ENCODE measurements at regions not wholly inside any gene's neighbourhood (a gene's known extent, or its start where the extent isn't known, plus 50 kb on each side); places are given as distances from the start of the nearest gene placed in this dataset.
A peak's percentile ranks its signal among the peaks of the same experiment; 100 is the strongest.

- no peaks in the 10 kb centered on the region for H3K36me3 ChIP-seq (ENCODE audit: control insufficient read depth, insufficient read depth, low read length)
- no peaks in the 10 kb centered on the region for H3K9me3 ChIP-seq (ENCODE audit: control insufficient read depth, insufficient read depth, low read depth, low read length)
- H3K27me3 ChIP-seq (ENCODE audit: control insufficient read depth, insufficient read depth, low read length): peaks cover 3% of the 10 kb centered on the region
- TF ChIP-seq, protein P1, sequence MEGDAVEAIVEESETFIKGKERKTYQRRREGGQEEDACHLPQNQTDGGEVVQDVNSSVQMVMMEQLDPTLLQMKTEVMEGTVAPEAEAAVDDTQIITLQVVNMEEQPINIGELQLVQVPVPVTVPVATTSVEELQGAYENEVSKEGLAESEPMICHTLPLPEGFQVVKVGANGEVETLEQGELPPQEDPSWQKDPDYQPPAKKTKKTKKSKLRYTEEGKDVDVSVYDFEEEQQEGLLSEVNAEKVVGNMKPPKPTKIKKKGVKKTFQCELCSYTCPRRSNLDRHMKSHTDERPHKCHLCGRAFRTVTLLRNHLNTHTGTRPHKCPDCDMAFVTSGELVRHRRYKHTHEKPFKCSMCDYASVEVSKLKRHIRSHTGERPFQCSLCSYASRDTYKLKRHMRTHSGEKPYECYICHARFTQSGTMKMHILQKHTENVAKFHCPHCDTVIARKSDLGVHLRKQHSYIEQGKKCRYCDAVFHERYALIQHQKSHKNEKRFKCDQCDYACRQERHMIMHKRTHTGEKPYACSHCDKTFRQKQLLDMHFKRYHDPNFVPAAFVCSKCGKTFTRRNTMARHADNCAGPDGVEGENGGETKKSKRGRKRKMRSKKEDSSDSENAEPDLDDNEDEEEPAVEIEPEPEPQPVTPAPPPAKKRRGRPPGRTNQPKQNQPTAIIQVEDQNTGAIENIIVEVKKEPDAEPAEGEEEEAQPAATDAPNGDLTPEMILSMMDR (conservative IDR thresholded peaks at IDR 0.05 in 1 of 2, IDR thresholded peaks at IDR 0.05 in 1 of 2; ENCODE audit: low read depth in 1 of 2, low read length in 2 of 2): no peak
- no peak for TF ChIP-seq EZH2 (IDR thresholded peaks at IDR 0.05; ENCODE audit: low read length, missing control alignments)
- no peak overlapping the region for H2AFZ ChIP-seq (ENCODE audit: low read length)
- no peaks in the 10 kb centered on the region for H3K4me1 ChIP-seq (ENCODE audit: control insufficient read depth, extremely low read depth, insufficient read depth, low read length)
- H3K4me2 ChIP-seq (ENCODE audit: extremely low read depth, insufficient read depth, low read length): no peak overlapping the region
- no peak overlapping the region for H3K9ac ChIP-seq (ENCODE audit: insufficient read depth, low read length)
- no peak overlapping the region for H3K27ac ChIP-seq (ENCODE audit: insufficient read depth, low read length)
- DNase-seq (ENCODE audit: low read depth in 2 of 2): no peak
- no peak overlapping the region for H3K4me3 ChIP-seq (replicated peaks in 1 of 4; ENCODE audit: control extremely low read depth in 1 of 4, insufficient read depth in 1 of 4, low read depth in 3 of 4, low read length in 4 of 4)
- H3K79me2 ChIP-seq (ENCODE audit: control insufficient read depth, insufficient read depth, low read length): no peaks in the 10 kb centered on the region
- H4K20me1 ChIP-seq (ENCODE audit: control insufficient read depth, extremely low read depth, insufficient read depth, low read length): no peaks in the 10 kb centered on the region
Measured at GRCh38 chr2:236365258-236366048, 101.2 kb upstream of the ASB18 start.

DNA sequence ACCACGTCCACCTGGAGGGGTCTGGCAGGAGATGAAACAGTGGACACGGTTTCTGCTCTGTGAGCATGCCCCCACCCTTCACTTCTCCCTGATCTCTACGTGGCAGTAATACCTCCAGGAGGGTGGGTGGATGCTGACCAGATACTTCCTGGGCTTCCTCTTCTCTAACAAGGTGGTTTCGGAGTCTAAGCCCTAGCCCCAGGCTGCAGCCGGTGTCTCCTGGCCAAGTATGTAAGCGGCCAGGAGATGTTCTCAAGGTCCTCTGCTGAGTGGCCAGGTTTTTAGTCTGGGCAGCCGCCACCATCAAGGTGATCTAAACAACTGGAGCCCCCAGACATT is 101.8 kb upstream of the ASB18 start:
- Histone ChIP-seq H4K20me1 (ENCODE audit: control insufficient read depth, extremely low read depth, insufficient read depth, low read length) (no peaks in the 10 kb centered on the region), H3K36me3 (ENCODE audit: control insufficient read depth, insufficient read depth, low read length) (no peaks in the 10 kb centered on the region), H3K27me3 (ENCODE audit: control insufficient read depth, insufficient read depth, low read length) (peaks cover 3% of the 10 kb centered on the region), H3K9me3 (ENCODE audit: control insufficient read depth, insufficient read depth, low read depth, low read length) (no peaks in the 10 kb centered on the region), H3K27ac (ENCODE audit: insufficient read depth, low read length) (no peak overlapping the region), H3K79me2 (ENCODE audit: control insufficient read depth, insufficient read depth, low read length) (no peaks in the 10 kb centered on the region), H3K4me2 (ENCODE audit: extremely low read depth, insufficient read depth, low read length) (no peak overlapping the region), H3K9ac (ENCODE audit: insufficient read depth, low read length) (no peak overlapping the region), H3K4me3 (replicated peaks in 1 of 4; ENCODE audit: control extremely low read depth in 1 of 4, insufficient read depth in 1 of 4, low read depth in 3 of 4, low read length in 4 of 4) (no peak overlapping the region), H2AFZ (ENCODE audit: low read length) (no peak overlapping the region), H3K4me1 (ENCODE audit: control insufficient read depth, extremely low read depth, insufficient read depth, low read length) (no peaks in the 10 kb centered on the region)
- no peak for DNase-seq (ENCODE audit: low read depth in 2 of 2)
- TF ChIP-seq, protein P1 (conservative IDR thresholded peaks at IDR 0.05 in 1 of 2, IDR thresholded peaks at IDR 0.05 in 1 of 2; ENCODE audit: low read depth in 1 of 2, low read length in 2 of 2): no peak
- TF ChIP-seq EZH2 (IDR thresholded peaks at IDR 0.05; ENCODE audit: low read length, missing control alignments): no peak

GRCh38 chr2:236366397-236366796 is 102.2 kb upstream of the ASB18 start:
- Histone ChIP-seq H3K79me2 (ENCODE audit: control insufficient read depth, insufficient read depth, low read length) (no peaks in the 10 kb centered on the region), H3K4me1 (ENCODE audit: control insufficient read depth, extremely low read depth, insufficient read depth, low read length) (no peaks in the 10 kb centered on the region), H4K20me1 (ENCODE audit: control insufficient read depth, extremely low read depth, insufficient read depth, low read length) (no peaks in the 10 kb centered on the region), H2AFZ (ENCODE audit: low read length) (no peak overlapping the region), H3K4me2 (ENCODE audit: extremely low read depth, insufficient read depth, low read length) (no peak overlapping the region), H3K27ac (ENCODE audit: insufficient read depth, low read length) (no peak overlapping the region), H3K9ac (ENCODE audit: insufficient read depth, low read length) (no peak overlapping the region), H3K9me3 (ENCODE audit: control insufficient read depth, insufficient read depth, low read depth, low read length) (no peaks in the 10 kb centered on the region), H3K4me3 (replicated peaks in 1 of 4; ENCODE audit: control extremely low read depth in 1 of 4, insufficient read depth in 1 of 4, low read depth in 3 of 4, low read length in 4 of 4) (no peak overlapping the region), H3K27me3 (ENCODE audit: control insufficient read depth, insufficient read depth, low read length) (peaks cover 3% of the 10 kb centered on the region), H3K36me3 (ENCODE audit: control insufficient read depth, insufficient read depth, low read length) (no peaks in the 10 kb centered on the region)
- TF ChIP-seq, protein P1 (conservative IDR thresholded peaks at IDR 0.05 in 1 of 2, IDR thresholded peaks at IDR 0.05 in 1 of 2; ENCODE audit: low read depth in 1 of 2, low read length in 2 of 2): no peak
- TF ChIP-seq EZH2 (IDR thresholded peaks at IDR 0.05; ENCODE audit: low read length, missing control alignments): no peak
- peak in 1 of 2 donors; percentile 4 for DNase-seq (ENCODE audit: low read depth in 2 of 2)

Measured in fibroblast of lung (primary cell).